ENCODE measurements at regions not wholly inside any gene's neighbourhood (a gene's known extent, or its start where the extent isn't known, plus 50 kb on each side); places are given as distances from the start of the nearest gene placed in this dataset.

GRCh38 chr3:87834327-87834726, 224.5 kb downstream of the CGGBP1 start:
- no peak overlapping the region for H3K4me3 ChIP-seq (ENCODE audit: low read length, poor library complexity, severe bottlenecking)
- H4K20me1 ChIP-seq (ENCODE audit: insufficient read depth, low read length, poor library complexity, severe bottlenecking) = no peaks in the 10 kb centered on the region
- no peak overlapping the region for H3K9ac ChIP-seq (ENCODE audit: low read depth, low read length, poor library complexity, severe bottlenecking)
- no peak overlapping the region for H2AFZ ChIP-seq (ENCODE audit: low read length)
- H3K27me3 ChIP-seq (ENCODE audit: insufficient read depth, low read length, poor library complexity, severe bottlenecking) = no peaks in the 10 kb centered on the region
- H3F3A ChIP-seq (ENCODE audit: low read depth) = no peaks in the 10 kb centered on the region
- no peaks in the 10 kb centered on the region for H3K79me2 ChIP-seq (ENCODE audit: insufficient read depth, low read length)
- H3K9me3 ChIP-seq (ENCODE audit: insufficient read depth, low read depth, low read length) = no peaks in the 10 kb centered on the region
- H3K4me2 ChIP-seq (ENCODE audit: low read depth, low read length, poor library complexity, severe bottlenecking) = no peak overlapping the region
- no peaks in the 10 kb centered on the region for H3K9me2 ChIP-seq (replicated peaks; ENCODE audit: low read depth, low read length)
- TF ChIP-seq EZH2phosphoT487 (IDR thresholded peaks at IDR 0.05; ENCODE audit: borderline replicate concordance) = no peak
- no peak for TF ChIP-seq CTCF (conservative IDR thresholded peaks at IDR 0.05; ENCODE audit: low read length)
- no peaks in the 10 kb centered on the region for H3K36me3 ChIP-seq (ENCODE audit: insufficient read depth, low read length)
- H3K4me1 ChIP-seq (ENCODE audit: insufficient read depth, low read length, poor library complexity, severe bottlenecking) = no peaks in the 10 kb centered on the region

- no peak for TF ChIP-seq EZH2phosphoT487 (IDR thresholded peaks at IDR 0.05; ENCODE audit: borderline replicate concordance)
- no peak for TF ChIP-seq CTCF (conservative IDR thresholded peaks at IDR 0.05; ENCODE audit: low read length)
- Histone ChIP-seq H2AFZ (ENCODE audit: low read length) (no peak overlapping the region), H3K4me3 (ENCODE audit: low read length, poor library complexity, severe bottlenecking) (no peak overlapping the region), H3K4me2 (ENCODE audit: low read depth, low read length, poor library complexity, severe bottlenecking) (no peak overlapping the region), H3K9ac (ENCODE audit: low read depth, low read length, poor library complexity, severe bottlenecking) (no peak overlapping the region), H3F3A (ENCODE audit: low read depth) (no peaks in the 10 kb centered on the region), H3K9me2 (replicated peaks; ENCODE audit: low read depth, low read length) (no peaks in the 10 kb centered on the region), H3K9me3 (ENCODE audit: insufficient read depth, low read depth, low read length) (no peaks in the 10 kb centered on the region), H3K36me3 (ENCODE audit: insufficient read depth, low read length) (no peaks in the 10 kb centered on the region), H3K79me2 (ENCODE audit: insufficient read depth, low read length) (no peaks in the 10 kb centered on the region), H4K20me1 (ENCODE audit: insufficient read depth, low read length, poor library complexity, severe bottlenecking) (no peaks in the 10 kb centered on the region), H3K4me1 (ENCODE audit: insufficient read depth, low read length, poor library complexity, severe bottlenecking) (no peaks in the 10 kb centered on the region), H3K27me3 (ENCODE audit: insufficient read depth, low read length, poor library complexity, severe bottlenecking) (no peaks in the 10 kb centered on the region)
Observed at GRCh38 chr3:87833039-87833377, 225.8 kb downstream of the CGGBP1 start.

GRCh38 chr3:87828046-87828445, 230.8 kb downstream of the CGGBP1 start:
- Histone ChIP-seq H4K20me1 (ENCODE audit: insufficient read depth, low read length, poor library complexity, severe bottlenecking) (no peaks in the 10 kb centered on the region), H3K4me2 (ENCODE audit: low read depth, low read length, poor library complexity, severe bottlenecking) (no peak overlapping the region), H2AFZ (ENCODE audit: low read length) (no peak overlapping the region), H3K4me3 (ENCODE audit: low read length, poor library complexity, severe bottlenecking) (no peak overlapping the region), H3K27me3 (ENCODE audit: insufficient read depth, low read length, poor library complexity, severe bottlenecking) (no peaks in the 10 kb centered on the region), H3K9me2 (replicated peaks; ENCODE audit: low read depth, low read length) (no peaks in the 10 kb centered on the region), H3K4me1 (ENCODE audit: insufficient read depth, low read length, poor library complexity, severe bottlenecking) (no peaks in the 10 kb centered on the region), H3K9me3 (ENCODE audit: insufficient read depth, low read depth, low read length) (no peaks in the 10 kb centered on the region), H3K36me3 (ENCODE audit: insufficient read depth, low read length) (no peaks in the 10 kb centered on the region), H3F3A (ENCODE audit: low read depth) (no peaks in the 10 kb centered on the region), H3K9ac (ENCODE audit: low read depth, low read length, poor library complexity, severe bottlenecking) (no peak overlapping the region), H3K79me2 (ENCODE audit: insufficient read depth, low read length) (no peaks in the 10 kb centered on the region)
- TF ChIP-seq EZH2phosphoT487 (IDR thresholded peaks at IDR 0.05; ENCODE audit: borderline replicate concordance) (no peak), CTCF (conservative IDR thresholded peaks at IDR 0.05; ENCODE audit: low read length) (no peak)
